HG03025 (cell line): ENCODE measurements at regions not wholly inside any gene's neighbourhood (a gene's known extent, or its start where the extent isn't known, plus 50 kb on each side); places are given as distances from the start of the nearest gene placed in this dataset.

Experiments
- ATAC-seq: cut with Tn5 transposase; IDR thresholded peaks from one replicate; pipeline ENCODE4 v1.9.1; 2021; ENCODE audit warnings: mild to moderate bottlenecking, moderate library complexity; ENCODE audit not compliant: unreplicated experiment, low FRiP score

GRCh38 chr9:26597542-26598149, 295.0 kb downstream of the CAAP1 start:
- ATAC-seq, result no peak

DNA sequence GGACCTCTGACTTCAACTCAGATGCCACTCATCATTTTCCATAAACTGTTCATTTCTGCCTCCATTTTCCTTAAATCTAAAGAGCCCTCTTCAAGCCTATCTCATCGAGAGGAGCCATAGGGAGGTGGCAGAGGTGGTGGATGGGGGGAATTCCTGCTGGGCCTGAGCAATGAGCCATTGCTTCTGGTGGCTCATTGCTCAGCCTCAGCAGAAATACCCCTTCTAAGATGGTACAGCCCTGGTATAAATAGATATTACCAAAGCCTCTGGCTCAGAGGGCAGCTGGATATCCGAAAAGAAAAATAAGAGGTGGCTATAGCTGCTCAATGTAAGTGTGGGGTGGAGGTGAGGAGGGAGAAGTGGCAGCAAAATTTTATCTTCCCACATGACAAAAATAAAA, 313.5 kb downstream of the CAAP1 start:
- no peak for ATAC-seq

DNA sequence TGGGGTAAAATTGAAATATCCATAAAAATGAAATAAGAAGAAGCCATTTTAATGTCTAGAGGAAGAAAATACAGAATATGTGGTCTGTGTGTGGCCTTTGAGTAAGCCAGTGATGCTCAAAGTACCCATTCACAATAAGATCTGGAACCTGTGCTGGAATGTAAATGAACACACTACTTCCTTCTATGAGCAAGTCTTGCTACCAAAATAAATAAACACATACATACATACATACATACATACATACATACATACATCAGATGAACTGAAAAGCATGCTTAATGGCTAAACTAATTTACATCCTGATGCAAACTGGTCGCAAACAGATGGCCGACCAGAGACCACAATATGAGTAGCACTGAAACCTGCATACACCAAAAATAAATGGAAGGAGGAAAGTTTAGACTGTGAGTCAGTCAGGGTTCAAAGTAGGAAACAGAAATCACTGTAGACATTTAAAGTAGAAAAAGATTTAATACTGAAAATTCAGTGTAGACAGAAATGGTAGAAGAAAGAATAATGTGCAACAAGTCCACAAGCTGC, 317.6 kb downstream of the CAAP1 start:
- no peak for ATAC-seq

- ATAC-seq, result no peak
These were observed 318.3 kb downstream of the CAAP1 start for GRCh38 chr9:26574256-26574655.

- no peak for ATAC-seq
These were observed 324.6 kb downstream of the CAAP1 start for GRCh38 chr9:26567976-26568375.

- no peak for ATAC-seq
These were observed 326.5 kb downstream of the CAAP1 start for GRCh38 chr9:26566141-26566540.

DNA sequence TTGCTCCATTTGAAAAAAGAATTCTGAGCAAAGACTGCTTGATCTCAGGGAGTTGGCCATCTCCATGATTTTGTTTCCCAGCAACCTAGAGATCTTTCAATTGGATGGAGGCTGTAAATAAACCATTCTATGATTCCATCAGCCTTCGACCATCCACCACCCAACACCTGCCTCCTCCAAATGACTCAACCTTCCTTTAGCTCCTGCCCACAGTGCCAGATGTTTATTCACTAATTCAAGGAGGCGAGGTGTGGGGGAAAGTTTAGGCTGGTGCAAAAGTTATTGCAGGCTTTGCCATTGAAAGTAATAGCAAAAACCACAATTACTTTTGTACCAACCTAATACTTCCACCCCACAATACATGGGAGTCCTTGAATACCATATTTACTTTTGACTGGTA, 327.5 kb downstream of the CAAP1 start:
- no peak for ATAC-seq

DNA sequence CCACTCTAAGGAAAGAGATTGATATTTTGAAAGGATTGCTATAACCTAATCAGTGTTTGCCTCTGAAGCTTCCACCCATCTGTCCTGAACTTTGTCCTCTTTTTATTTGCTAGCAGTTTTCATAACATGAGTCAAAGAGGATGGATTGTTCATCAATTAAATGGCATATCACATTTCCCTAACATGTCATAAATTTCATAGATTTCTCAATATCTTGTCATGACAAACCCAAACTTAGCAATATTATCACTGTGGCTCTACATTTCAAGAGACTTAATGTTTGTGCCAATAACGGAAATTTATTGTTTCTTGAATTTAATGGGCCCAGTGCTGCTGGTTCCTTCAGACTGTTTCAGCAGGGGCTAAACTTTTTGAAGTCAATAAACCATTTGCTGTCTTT, 330.3 kb downstream of the CAAP1 start:
- no peak for ATAC-seq

DNA sequence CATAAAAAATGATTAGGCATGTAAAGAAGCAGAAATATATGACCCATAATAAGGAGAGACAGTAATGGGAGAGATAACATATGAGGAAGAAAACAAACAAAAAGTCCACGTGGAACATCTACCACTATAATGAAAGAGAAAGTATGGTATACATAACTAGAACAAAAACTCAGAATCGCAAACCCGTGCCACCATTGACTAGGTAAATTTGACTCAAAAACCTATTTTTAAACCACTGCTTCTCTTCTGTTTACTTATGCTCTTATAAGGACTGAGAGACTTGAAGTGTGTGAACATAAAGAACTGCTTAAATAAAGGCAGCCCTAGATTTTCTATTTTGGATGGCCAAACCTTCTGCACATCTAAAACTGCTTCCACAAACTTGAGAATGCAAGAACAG, 330.7 kb downstream of the CAAP1 start:
- no peak for ATAC-seq

DNA sequence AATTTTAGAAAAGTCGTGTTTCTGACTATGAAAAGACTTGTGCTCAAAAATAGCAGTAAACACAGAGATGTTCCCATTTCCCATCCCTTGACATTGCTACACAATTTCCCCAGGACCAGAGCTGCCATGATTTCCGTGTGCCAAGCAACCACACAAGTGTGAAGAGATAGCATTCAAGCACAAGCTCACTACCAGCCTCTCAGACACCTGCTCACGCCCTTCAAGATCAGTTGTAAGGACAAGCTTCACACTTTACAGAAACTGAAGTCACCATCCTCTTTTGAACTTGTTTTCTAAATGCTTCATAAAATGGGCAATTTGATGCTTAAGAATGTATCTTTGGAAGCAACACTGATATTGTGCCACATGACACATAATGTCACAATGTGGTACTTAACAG, 333.1 kb downstream of the CAAP1 start:
- ATAC-seq, result no peak

- no peak for ATAC-seq
These were observed 340.6 kb downstream of the CAAP1 start for GRCh38 chr9:26551971-26552370.

GRCh38 chr9:26551451-26551850, 341.2 kb downstream of the CAAP1 start:
- no peak for ATAC-seq

DNA sequence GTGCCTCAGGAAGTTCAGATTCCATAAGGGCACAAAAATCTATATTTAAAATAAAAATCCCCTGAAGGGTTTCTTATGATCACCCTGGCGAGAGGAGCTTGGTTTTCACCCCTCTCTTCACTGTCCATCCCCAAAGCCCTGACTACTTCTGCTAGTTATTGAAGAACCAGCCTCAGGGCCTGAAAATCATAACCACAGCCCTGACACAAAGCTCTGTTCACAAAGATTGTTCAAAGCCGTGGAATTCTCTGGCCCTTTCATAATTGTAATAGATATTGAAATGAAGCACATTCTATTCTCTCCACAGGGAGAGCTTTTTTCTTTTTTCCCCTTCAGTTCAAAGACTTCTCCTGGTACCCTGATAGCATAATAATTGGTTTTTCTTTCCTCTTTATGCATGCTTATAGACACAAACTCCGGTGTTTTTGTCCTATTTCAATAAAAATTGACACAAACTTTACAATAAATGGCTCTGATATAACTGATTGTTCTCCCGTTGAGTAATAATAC, 343.8 kb downstream of the CAAP1 start:
- ATAC-seq, result no peak

- ATAC-seq, result no peak
These were observed 352.6 kb downstream of the CAAP1 start for GRCh38 chr9:26539867-26540493.

DNA sequence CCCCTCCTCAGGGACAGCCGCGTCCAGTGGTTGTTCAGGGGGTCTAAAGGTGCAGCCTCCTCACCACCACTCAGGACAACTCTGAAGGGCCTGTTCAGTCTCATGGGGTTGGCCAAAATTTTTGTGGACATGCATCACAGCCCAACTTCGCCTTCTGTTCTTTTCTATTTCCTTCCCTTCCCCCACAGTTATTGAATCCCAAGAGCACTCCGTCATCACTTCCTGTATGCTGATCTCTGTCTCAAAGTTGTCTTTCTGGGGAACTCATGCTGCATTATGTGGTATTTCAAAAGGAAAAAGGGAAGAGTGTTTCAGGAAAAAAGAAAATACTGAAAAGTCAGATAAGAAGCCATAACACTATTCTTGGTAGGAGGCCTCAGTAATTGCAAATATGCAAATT, 355.4 kb downstream of the CAAP1 start:
- ATAC-seq, result no peak

DNA sequence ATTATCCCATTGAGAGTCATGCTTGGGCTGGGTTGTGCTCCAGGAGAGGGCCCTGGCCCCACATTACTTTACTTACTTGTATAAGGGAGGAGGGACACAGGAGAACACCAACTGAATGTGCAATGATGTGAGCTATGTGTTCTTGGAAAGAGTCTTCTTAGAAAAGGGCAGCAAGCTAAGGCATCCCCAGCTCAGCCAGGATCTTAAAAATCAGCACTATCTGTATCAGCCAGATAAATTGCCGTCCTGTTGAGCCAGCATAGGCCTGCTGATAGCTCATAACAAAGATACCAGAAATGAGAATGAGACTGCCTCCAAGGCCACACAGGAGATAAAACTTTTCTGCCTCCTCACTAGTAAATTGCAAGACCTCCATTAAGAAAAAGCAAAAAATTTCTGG, 357.5 kb downstream of the CAAP1 start:
- ATAC-seq, result no peak

GRCh38 chr9:26530841-26531240, 361.8 kb downstream of the CAAP1 start:
- ATAC-seq, result no peak

- ATAC-seq, result no peak
These were observed 364.7 kb downstream of the CAAP1 start for GRCh38 chr9:26527931-26528330.

DNA sequence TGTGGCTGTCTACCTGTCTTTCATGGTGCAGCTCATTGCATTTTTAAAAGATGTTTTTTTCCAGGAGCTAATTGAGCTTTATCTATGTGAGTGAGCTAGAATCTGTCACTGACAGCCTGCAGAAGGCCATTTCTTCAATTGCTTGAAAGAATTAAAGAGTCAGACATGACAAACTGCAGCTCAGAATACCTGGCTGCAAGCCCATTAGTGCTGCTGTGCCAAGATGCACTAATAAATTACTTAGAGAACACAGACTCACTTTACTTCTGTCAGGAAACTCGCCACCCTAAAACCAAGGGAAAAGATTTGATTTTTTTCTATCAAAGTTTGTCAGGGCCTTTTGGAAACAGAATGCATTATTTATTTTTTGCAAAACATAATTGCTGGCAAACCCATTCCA, 368.3 kb downstream of the CAAP1 start:
- no peak for ATAC-seq

GRCh38 chr9:26523577-26523976, 369.0 kb downstream of the CAAP1 start:
- no peak for ATAC-seq

- ATAC-seq, result no peak
These were observed 372.5 kb downstream of the CAAP1 start for GRCh38 chr9:26520141-26520540.

- no peak for ATAC-seq
These were observed 375.7 kb downstream of the CAAP1 start for GRCh38 chr9:26516773-26517343.
